NCI-H526 (cell line): ENCODE measurements at regions not wholly inside any gene's neighbourhood (a gene's known extent, or its start where the extent isn't known, plus 50 kb on each side); places are given as distances from the start of the nearest gene placed in this dataset.
A peak's percentile ranks its signal among the peaks of the same experiment; 100 is the strongest.

Experiments used
- DNase-seq, 2 experiments: peaks; one replicate each; lab custom pipeline; 2025; lab: John Stamatoyannopoulos, UW

DNA sequence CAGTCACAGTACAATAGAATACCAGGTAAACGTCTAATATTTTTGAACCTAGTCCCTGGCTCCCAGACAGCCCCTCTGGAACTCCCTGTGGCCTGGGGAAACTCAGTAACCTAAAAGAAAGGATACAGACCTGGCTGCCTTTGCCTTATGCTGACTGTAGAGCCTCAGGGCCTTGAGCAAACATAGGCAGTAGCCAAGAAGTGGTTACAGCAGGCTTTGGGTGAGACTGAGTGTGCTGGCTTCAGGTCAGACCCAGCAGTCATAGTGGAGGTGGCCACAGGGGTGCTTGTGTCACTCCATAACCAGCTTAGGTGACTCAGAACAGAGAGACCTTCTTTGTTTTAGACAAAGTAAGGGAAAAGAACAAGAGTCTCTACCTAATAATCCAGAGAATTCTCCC is 141.8 kb upstream of the PRDX4 start:
- no peak for DNase-seq

DNA sequence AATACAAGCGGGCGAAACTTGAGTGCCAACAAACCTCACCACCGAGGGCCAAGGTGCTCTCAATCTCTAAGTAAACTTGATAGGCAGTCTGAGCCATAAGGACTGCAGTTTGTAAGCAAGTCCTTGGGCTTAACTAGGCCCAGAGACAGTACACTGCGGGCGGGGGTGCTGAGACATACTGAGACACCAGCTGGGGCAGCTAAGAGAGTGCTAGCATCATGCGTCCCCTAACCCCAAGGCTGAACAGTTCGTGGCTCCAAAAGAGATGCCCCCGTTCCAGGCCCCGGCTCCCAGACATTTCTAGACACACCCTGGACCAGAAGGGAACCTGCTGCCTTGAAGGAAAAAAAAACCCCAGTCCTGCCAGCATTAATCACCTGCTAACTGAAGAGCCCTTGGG is 126.8 kb upstream of the PRDX4 start:
- DNase-seq = no peak

DNA sequence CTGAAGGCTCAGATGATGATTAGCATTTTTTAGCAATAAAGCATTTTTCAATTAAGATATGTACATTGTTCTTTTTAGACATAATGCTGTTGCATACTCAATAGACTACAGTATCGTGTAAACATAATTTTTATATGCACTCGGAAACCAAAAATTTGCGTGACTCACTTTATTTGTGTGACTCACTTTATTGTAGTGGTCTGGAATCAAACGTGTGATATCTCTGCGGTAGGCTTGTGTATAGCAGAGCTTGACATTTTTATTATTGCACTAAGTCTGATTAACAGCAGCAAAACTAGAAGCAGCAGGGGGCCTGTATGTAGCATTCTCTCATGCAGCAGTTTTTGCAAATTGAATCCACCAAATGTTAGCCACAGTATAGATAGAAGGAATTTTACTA is 119.1 kb upstream of the PRDX4 start:
- no peak for DNase-seq

DNA sequence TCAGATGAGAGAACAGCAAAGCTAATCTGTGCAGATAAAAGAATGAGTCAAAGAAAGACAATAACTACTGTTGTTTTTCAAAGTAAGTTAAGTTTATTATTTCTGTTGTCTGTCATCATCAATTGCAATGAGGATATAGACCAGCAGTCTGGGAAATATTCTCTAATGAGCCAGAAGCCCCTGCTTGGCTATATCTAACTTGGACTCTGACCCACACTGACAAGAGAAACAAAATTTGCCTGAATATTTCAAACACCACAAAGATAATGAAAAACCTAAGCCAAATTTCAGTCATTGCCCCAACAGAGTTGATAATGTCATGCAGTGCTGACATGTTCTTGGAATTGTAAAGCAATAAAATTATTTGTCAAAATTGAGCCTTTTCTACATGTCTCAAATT is 115.0 kb upstream of the PRDX4 start:
- DNase-seq = no peak

DNA sequence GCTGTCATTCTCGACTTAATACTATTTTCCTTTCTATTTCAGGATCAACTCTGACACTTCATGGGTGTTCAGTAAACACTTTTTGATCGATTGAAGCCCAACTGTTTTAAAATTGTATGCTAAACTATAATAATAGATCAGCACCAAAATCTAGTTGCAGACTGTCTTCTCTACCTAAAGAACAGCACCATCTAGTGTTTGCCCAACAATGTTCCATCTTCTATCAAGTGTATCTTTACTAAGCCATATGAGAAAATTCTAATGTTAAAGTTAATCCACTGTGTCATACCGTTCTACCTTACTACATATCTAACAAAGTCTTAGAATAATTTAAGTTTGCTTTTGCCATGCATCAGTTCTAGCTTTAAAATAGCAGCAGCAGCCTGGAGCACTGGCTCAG is 113.0 kb upstream of the PRDX4 start:
- DNase-seq = peak; percentile 26 to 64

DNA sequence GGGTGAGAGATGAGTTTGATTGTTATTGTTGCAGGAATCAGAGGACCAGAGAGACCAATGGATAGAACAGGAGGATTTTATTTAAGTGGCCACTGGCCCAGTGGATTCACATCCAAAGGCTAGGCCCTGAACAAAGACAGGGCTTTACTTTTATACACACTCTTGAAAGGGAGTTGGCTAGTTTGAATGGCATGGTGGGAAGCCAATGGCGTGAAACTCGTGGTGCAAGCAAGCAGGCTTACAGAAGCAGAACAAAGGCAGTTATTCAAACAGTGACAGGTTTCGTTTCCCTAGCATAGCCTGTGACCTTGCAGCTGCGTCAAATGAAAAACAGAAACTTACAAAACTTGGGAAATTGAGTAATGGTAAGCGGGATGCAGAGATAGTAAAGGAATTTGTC is 110.2 kb upstream of the PRDX4 start:
- no peak for DNase-seq

DNA sequence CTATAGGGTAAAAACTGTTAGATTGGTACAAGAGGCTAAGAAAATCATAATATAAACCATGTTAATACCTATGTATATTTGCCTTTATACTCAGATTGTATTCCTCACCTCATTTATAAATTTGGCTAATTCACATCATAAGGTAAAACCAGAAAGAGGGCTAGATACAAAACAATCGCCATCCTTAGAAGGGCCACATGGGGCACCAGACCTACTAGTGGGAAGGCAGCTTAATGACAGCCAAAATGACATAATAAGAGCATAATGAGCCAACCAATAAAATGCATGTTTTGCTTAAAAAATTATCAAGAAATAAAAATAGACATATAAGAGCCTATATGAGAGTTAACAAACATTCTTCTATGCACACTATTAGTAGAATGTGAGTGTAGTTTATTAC is 107.3 kb upstream of the PRDX4 start:
- no peak for DNase-seq

DNA sequence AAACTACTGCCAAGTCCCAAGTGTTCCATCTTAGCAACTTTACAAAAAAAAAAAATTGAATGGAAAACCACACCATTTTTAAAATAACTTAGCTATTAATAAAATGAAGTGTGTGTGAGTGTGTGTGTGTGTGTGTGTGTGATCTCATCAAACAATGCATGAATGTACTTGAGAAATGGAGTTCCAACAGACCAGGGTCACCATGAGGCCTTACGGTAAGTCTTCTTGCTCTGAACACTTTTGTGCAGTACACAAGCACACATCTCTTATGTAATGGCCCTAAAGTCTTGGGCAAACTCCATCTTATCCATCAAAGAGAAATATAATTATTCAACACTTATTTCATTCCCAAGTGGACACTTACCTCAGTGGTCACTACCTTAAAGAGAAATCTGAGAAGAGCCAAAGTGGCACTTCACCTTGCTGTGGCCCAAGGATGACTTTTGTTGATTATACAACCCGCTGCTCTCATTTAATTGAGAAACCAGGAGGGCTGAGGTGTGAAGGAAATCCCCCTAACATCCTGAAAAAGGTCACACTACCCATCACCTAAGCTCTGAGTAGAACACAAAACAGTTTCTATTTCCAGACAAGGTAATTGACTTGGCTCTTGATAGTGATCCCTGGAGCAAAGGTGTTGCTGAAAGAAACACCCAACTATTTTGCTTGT is 96.5 kb upstream of the PRDX4 start:
- DNase-seq = no peak

DNA sequence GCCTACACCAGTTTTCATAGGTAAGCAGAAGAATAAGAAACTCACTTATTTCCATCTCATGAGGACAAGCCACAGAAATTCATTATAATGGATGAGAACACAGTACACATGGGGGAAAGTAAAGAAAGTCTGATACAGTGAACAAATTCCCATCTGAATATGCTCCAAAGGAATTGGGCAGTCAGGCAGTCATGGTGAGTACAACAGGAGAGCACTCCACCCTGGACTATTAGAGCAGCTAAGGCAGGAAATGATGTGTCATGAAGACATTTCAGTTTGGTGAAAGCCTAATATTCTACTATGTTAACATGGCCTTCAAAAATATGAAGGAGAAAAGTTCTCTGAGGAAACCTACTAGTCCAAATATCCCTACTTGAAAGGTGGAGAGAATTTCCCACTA is 92.0 kb upstream of the PRDX4 start:
- no peak for DNase-seq

DNA sequence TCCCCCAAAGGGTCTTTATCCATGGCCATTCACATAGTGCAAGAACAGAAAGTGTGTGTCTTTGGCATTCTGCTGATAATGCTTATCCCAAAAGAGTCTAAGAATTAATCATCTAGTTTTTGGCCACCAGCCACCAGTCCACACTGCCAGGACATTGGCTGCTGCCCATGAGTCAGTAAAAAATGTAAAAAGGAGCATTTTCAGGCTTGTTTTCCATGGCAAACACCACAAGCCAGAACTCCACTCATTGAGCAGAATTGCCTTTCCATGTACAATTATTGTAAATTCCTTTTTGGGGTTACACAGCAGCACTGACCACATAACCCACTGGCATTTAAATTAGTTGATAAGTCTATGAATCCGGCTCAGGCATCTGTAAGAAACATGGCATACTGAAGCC is 89.2 kb upstream of the PRDX4 start:
- no peak for DNase-seq

DNA sequence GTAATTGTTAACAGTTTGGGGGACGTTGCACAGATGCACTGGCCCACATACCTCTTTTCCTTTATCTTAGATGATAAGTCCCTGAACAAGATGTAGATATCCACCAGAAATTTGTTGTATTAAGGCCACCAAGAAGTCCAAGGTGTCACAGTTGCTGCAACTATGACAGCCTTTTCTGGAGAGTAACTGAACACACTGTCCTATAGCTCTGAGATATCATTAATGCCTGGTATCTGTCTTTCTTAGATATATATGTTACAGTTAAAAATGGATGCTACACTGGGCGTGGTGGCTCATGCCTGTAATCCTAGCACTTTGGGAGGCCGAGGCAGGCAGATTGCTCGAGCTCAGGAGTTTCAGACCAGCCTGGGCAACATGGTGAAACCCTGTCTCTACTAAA is 77.8 kb upstream of the PRDX4 start:
- DNase-seq = no peak

DNA sequence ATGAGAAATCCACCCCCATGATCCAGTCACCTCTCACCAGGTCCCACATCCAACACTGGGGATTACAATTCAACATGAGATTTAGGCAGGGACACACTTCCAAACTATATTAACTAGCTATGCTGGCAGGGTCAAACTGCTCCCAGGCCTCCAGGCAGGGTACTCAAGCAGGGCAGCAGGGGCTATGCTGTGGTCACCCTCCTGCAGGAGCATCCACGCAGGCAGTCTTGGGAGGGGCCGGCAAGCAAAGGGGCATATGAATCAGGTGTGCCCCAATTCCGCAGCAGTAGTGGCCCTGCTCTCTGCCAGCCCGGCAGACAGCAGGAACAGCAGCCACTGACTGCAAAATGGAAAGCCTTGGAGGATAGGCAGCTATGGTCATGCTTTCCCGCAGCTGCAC is 74.6 kb upstream of the PRDX4 start:
- no peak for DNase-seq

DNA sequence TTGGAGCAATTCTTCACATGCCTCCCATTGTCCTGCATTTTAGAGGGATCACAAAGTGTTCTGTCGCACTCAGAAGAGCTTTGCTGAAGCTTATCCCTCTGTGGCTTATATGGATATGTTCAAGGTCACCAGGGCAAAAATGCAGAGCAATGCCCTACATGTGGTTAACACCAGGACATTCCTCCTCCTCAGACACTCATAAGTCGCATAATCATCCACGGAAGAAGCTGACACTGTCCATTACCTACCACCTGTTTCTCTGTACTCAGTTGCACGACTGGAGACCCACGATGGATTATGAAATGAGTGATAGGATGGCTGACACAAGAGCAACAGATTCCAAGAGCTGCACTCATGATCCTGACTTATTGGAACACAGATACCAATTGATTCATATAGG is 68.7 kb upstream of the PRDX4 start:
- no peak for DNase-seq

DNA sequence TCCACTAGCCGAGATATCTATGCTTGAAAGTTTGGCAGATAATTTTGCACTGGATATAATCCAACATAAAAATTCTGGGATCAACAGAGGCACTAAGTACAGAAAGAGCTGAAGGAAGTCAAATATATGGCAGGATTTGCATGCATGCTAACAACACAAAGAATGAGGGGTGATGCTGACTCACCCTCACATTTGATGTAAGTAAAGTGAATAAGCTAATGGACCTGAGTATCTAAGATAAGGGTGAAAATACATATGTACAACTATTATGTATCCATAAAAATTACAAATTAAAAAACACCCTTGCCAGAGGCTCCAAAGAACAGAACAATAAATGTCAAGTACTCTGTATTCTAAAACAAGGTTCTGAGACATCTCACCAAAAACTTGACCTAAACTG is 63.8 kb upstream of the PRDX4 start:
- DNase-seq = no peak

DNA sequence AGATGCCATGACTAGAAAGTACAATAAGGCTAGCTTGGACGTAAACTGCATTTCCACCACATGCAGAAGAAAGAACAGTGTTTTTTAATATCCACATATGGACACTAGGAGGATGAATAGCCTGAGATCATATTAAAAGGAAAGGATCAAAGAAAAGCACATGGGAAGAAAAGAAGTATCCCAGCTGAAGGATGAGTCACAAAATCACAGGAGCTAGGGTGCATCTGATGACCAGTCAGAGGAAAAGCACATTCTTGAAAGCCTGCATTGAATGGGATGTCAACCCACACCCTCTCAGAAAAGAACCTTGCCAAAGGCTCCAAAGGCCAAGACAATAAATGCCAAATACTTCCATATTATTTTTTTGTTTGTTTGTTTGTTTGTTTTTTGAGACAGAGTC is 56.8 kb upstream of the PRDX4 start:
- DNase-seq = no peak

DNA sequence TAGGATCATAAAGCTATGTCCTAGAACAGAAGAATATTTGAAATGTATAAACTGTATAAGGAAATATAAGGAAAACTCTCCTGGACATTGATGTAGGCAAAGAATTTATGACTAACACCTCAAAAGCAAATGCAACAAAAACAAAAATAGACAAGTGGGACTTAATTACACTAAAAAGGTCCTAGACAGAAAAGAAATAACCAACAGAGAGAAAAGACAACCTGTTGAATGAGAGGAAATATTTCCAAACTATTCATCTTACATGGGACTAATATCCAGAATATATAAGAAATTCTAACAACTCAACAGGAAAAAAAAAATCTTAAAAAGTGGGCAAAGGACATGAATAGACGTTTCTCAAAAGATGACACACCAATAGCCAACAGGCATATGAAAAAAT is 54.4 kb upstream of the PRDX4 start:
- DNase-seq = no peak

DNA sequence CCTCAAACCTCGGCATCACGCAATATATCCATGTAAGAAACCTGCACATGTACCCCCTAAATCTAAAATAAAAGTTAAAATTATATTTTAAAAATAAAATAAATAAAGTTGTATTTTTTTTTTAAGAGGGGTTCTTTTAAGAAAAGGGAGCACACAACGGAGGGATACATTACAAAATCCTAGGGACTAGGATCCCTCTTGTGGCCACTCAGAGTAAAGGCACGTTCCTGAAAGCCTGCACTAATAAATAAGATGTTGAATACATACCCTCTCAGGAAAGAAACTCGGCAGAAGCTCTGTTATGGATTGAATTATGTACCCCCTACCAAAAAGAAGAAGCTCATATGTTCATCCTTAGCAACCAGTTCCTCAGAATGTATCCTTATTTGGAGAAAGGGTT is 50.9 kb upstream of the PRDX4 start:
- peak in 1 of 2 experiments; percentile 30 for DNase-seq
